Spleen (tissue), 3 donors: ENCODE measurements at regions not wholly inside any gene's neighbourhood (a gene's known extent, or its start where the extent isn't known, plus 50 kb on each side); places are given as distances from the start of the nearest gene placed in this dataset.
"Not testable (repeated sequence)": the region's sequence is repeated elsewhere in the genome, so short reads cannot be mapped to it uniquely, and the experiment has no call there.

Experiments
- POLR2A ChIP-seq, 3 donors: fragments of 450-650 bp; IDR thresholded peaks; one replicate each; pipeline ENCODE4 v1.5.1; 2017; ENCODE audit warnings: antibody characterized with exemption in 3 of 3, mild to moderate bottlenecking in 1 of 3
- POLR2AphosphoS5 ChIP-seq, 3 donors: sonication (generic); formaldehyde crosslinking; IDR thresholded peaks; one replicate each; pipeline ENCODE4 v1.5.1; 2017; ENCODE audit warnings: antibody characterized with exemption in 3 of 3

- not testable (repeated sequence) for TF ChIP-seq POLR2AphosphoS5, POLR2A (IDR thresholded peaks at IDR 0.05)
Observed at GRCh38 chr16:76138056-76138455, 139.1 kb upstream of the CNTNAP4 start.
